TTC549 (cell line): ENCODE measurements at regions not wholly inside any gene's neighbourhood (a gene's known extent, or its start where the extent isn't known, plus 50 kb on each side); places are given as distances from the start of the nearest gene placed in this dataset.

ENCODE experiments used
- FAIRE-seq: peaks from 2 replicates; lab custom pipeline; 2012; peaks lifted over from hg19 to GRCh38; lab: Jason Lieb, UNC

GRCh38 chr2:226429476-226429875 lies 370.1 kb downstream of the IRS1 start:
- FAIRE-seq, result no peak

GRCh38 chr2:226427538-226428307 lies 371.9 kb downstream of the IRS1 start:
- FAIRE-seq, result no peak

GRCh38 chr2:226426292-226426736 lies 373.3 kb downstream of the IRS1 start:
- peak; percentile 50 for FAIRE-seq

GRCh38 chr2:226424971-226425370 lies 374.6 kb downstream of the IRS1 start:
- FAIRE-seq, result no peak

GRCh38 chr2:226423498-226423960 lies 376.1 kb downstream of the IRS1 start:
- FAIRE-seq, result no peak

- no peak for FAIRE-seq
Observed at GRCh38 chr2:226420646-226421045, 379.0 kb downstream of the IRS1 start.

- FAIRE-seq, result no peak
Observed at GRCh38 chr2:226418521-226418920, 381.1 kb downstream of the IRS1 start.

- FAIRE-seq, result no peak
Observed at GRCh38 chr2:226414335-226414734, 385.3 kb downstream of the IRS1 start.

GRCh38 chr2:226413498-226414130 lies 386.0 kb downstream of the IRS1 start:
- no peak for FAIRE-seq

- no peak for FAIRE-seq
Observed at GRCh38 chr2:226411727-226412360, 387.8 kb downstream of the IRS1 start.

GRCh38 chr2:226411205-226411604 lies 388.4 kb downstream of the IRS1 start:
- no peak for FAIRE-seq

- FAIRE-seq, result no peak
Observed at GRCh38 chr2:226410247-226410835, 389.3 kb downstream of the IRS1 start.

- no peak for FAIRE-seq
Observed at GRCh38 chr2:226409134-226409533, 390.5 kb downstream of the IRS1 start.

- FAIRE-seq, result peak; percentile 51
Observed at GRCh38 chr2:226408141-226408540, 391.5 kb downstream of the IRS1 start.

GRCh38 chr2:226407135-226407534 lies 392.5 kb downstream of the IRS1 start:
- no peak for FAIRE-seq

GRCh38 chr2:226405465-226405864 lies 394.2 kb downstream of the IRS1 start:
- FAIRE-seq, result no peak

- FAIRE-seq, result no peak
Observed at GRCh38 chr2:226403369-226403768, 396.3 kb downstream of the IRS1 start.

- no peak for FAIRE-seq
Observed at GRCh38 chr2:226399006-226399405, 400.6 kb downstream of the IRS1 start.

GRCh38 chr2:226398580-226398979 lies 401.0 kb downstream of the IRS1 start:
- no peak for FAIRE-seq

- no peak for FAIRE-seq
Observed at GRCh38 chr2:226396541-226396940, 403.1 kb downstream of the IRS1 start.

- no peak for FAIRE-seq
Observed at GRCh38 chr2:226387499-226387942, 412.1 kb downstream of the IRS1 start.

GRCh38 chr2:226383461-226383860 lies 416.2 kb downstream of the IRS1 start:
- FAIRE-seq, result no peak

GRCh38 chr2:226380679-226381078 lies 418.9 kb downstream of the IRS1 start:
- FAIRE-seq, result no peak
